NCI-H1105 (cell line): ENCODE measurements at regions not wholly inside any gene's neighbourhood (a gene's known extent, or its start where the extent isn't known, plus 50 kb on each side); places are given as distances from the start of the nearest gene placed in this dataset.
"Not testable (repeated sequence)": the region's sequence is repeated elsewhere in the genome, so short reads cannot be mapped to it uniquely, and the experiment has no call there.

Experiments used
- DNase-seq: peaks from one replicate; lab custom pipeline; 2025; lab: John Stamatoyannopoulos, UW

- DNase-seq: no peak
Measured at GRCh38 chrX:117843749-117844148, 272.9 kb downstream of the KLHL13 start.

- DNase-seq: no peak
Measured at GRCh38 chrX:117840645-117841044, 276.0 kb downstream of the KLHL13 start.

- DNase-seq: no peak
Measured at GRCh38 chrX:117839544-117839943, 277.1 kb downstream of the KLHL13 start.

GRCh38 chrX:117838581-117839331, 277.9 kb downstream of the KLHL13 start:
- DNase-seq: no peak

GRCh38 chrX:117835034-117835433, 281.6 kb downstream of the KLHL13 start:
- DNase-seq: no peak

GRCh38 chrX:117834076-117834475, 282.5 kb downstream of the KLHL13 start:
- no peak for DNase-seq

GRCh38 chrX:117821472-117821871, 295.1 kb downstream of the KLHL13 start:
- DNase-seq: not testable (repeated sequence)

GRCh38 chrX:117808426-117808825, 308.2 kb downstream of the KLHL13 start:
- DNase-seq: no peak

GRCh38 chrX:117803463-117803862, 313.1 kb downstream of the KLHL13 start:
- DNase-seq: no peak

GRCh38 chrX:117788339-117788738, 328.3 kb downstream of the KLHL13 start:
- no peak for DNase-seq

GRCh38 chrX:117771384-117771783, 345.2 kb downstream of the KLHL13 start:
- no peak for DNase-seq

GRCh38 chrX:117768861-117769604, 347.6 kb downstream of the KLHL13 start:
- DNase-seq: no peak

GRCh38 chrX:117765211-117765610, 351.4 kb downstream of the KLHL13 start:
- DNase-seq: no peak

GRCh38 chrX:117752745-117753144, 363.9 kb downstream of the KLHL13 start:
- DNase-seq: no peak

- DNase-seq: no peak
Measured at GRCh38 chrX:117751155-117751554, 365.5 kb downstream of the KLHL13 start.

GRCh38 chrX:117744958-117745357, 371.7 kb downstream of the KLHL13 start:
- DNase-seq: no peak

GRCh38 chrX:117743469-117744251, 372.9 kb downstream of the KLHL13 start:
- peak; percentile 11 for DNase-seq

GRCh38 chrX:117713411-117713810, 403.2 kb downstream of the KLHL13 start:
- no peak for DNase-seq

GRCh38 chrX:117711782-117712181, 404.8 kb downstream of the KLHL13 start:
- no peak for DNase-seq

- DNase-seq: no peak
Measured at GRCh38 chrX:117707948-117708743, 408.5 kb downstream of the KLHL13 start.

GRCh38 chrX:117701050-117701449, 415.6 kb downstream of the KLHL13 start:
- DNase-seq: no peak

- no peak for DNase-seq
Measured at GRCh38 chrX:117689956-117690355, 426.7 kb downstream of the KLHL13 start.
